ENCODE measurements at regions not wholly inside any gene's neighbourhood (a gene's known extent, or its start where the extent isn't known, plus 50 kb on each side); places are given as distances from the start of the nearest gene placed in this dataset.

DNA sequence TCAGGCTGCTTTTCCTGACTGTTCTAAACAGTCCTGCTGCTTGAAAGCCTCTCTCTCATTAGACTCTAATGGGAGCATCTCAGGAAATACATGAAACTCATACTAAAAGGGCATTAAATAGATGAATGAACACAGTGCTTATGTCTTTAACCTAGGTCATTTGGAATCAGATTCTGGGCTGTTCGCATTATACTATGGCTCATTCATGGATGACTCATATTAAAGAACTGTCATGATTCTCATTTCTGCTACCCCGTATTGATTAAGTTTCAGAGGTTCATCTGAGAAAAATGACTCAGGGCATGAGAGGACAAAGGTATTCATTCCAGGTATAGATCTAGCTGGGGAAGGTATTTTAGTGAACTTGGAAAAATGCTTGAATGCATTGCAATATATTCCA, 335.5 kb downstream of the GJA1 start:
- no peaks in the 10 kb centered on the region for H3K27me3 ChIP-seq (ENCODE audit: control insufficient read depth in 1 of 2, insufficient read depth in 2 of 2, low read length in 2 of 2)
- no peaks in the 10 kb centered on the region for H4K20me1 ChIP-seq (ENCODE audit: insufficient read depth, low read length)
- no peak overlapping the region for H2AFZ ChIP-seq (ENCODE audit: low read length)
- ATAC-seq, result no peak
- WGBS (ENCODE audit: low lambda C conversion rate), result 18% methylated on average over 2 of the region's 2 CpGs
- no peak for FAIRE-seq
- no peak overlapping the region for H3K27ac ChIP-seq (ENCODE audit: extremely low read length, insufficient read depth, low read length)
- ChIA-PET CTCF (ENCODE audit: low intra/inter-chr PET ratio, low total read pairs) (no interaction called here), POLR2A (no interaction called here)
- no peak overlapping the region for H3K9ac ChIP-seq (ENCODE audit: insufficient read depth, low read depth, low read length)
- no peaks in the 10 kb centered on the region for H3K9me3 ChIP-seq (ENCODE audit: low read length)
- H3K36me3 ChIP-seq (replicated peaks in 1 of 2; ENCODE audit: control insufficient read depth in 1 of 2, insufficient read depth in 2 of 2, low read length in 2 of 2), result no peaks in the 10 kb centered on the region
- no peaks in the 10 kb centered on the region for H3K4me1 ChIP-seq (ENCODE audit: insufficient read depth, low read length)
- no peak overlapping the region for H3K4me3 ChIP-seq (replicated peaks in 1 of 3; ENCODE audit: insufficient read depth in 1 of 3, low read depth in 2 of 3, low read length in 3 of 3)
- DNase-seq (ENCODE audit: low spot score), result no peak
- no peaks in the 10 kb centered on the region for H3K79me2 ChIP-seq (ENCODE audit: insufficient read depth, low read length)
- TF ChIP-seq ZNF275 (CRISPR knock-in tag; IDR thresholded peaks at IDR 0.05; ENCODE audit: borderline replicate concordance) (no peak), ZNF230 (CRISPR knock-in tag; IDR thresholded peaks at IDR 0.05) (no peak), ZNF782 (CRISPR knock-in tag; IDR thresholded peaks at IDR 0.05; ENCODE audit: borderline replicate concordance) (no peak), ZSCAN21 (CRISPR knock-in tag; IDR thresholded peaks at IDR 0.05; ENCODE audit: borderline replicate concordance) (no peak), KMT2B (CRISPR knock-in tag; IDR thresholded peaks at IDR 0.05) (no peak), CHD4 (IDR thresholded peaks at IDR 0.05; ENCODE audit: borderline replicate concordance, low read length) (no peak), SRF (IDR thresholded peaks at IDR 0.05; ENCODE audit: low read depth, low read length) (no peak), BCL6 (CRISPR knock-in tag; IDR thresholded peaks at IDR 0.05) (no peak), CSRNP2 (CRISPR knock-in tag; conservative IDR thresholded peaks at IDR 0.05; ENCODE audit: low read depth) (no peak), NONO (IDR thresholded peaks at IDR 0.05) (no peak), NONO (CRISPR knock-in tag; conservative IDR thresholded peaks at IDR 0.05) (no peak), HMGA1 (CRISPR knock-in tag; conservative IDR thresholded peaks at IDR 0.05) (no peak)
- in situ Hi-C loops (cut with HindIII; ENCODE audit: extremely low pct_ligation_motif_present, low pct_unique_long_range_greater_than_20kb) (no loop called here), intact Hi-C loops (cut with micrococcal nuclease; ENCODE audit: unreplicated experiment) (loop anchor here (5.0 kb wide), 1 partner anchor 1409 kb away; no protein-coding TSS in a partner anchor)
- no peak overlapping the region for H3K4me2 ChIP-seq (ENCODE audit: low read depth, low read length)
- BruUV-seq (replicated peaks), result no TSS peak
